Peyer's patch (tissue), 4 donors: ENCODE measurements at regions not wholly inside any gene's neighbourhood (a gene's known extent, or its start where the extent isn't known, plus 50 kb on each side); places are given as distances from the start of the nearest gene placed in this dataset.

Source experiments
- DNase-seq, 3 donors: peaks; one replicate each; pipeline ENCODE4 v3.0.0-alpha.2; 2017 to 2019
- H3K27ac ChIP-seq, 4 donors: fragments of 200-600 bp; sonication (generic); one replicate each; pipeline ENCODE4 v1.5.1; 2016 to 2019
- H3K27me3 ChIP-seq, 2 donors: fragments of 200-600 bp; sonication (generic); one replicate each; pipeline ENCODE4 v1.5.1; 2019
- H3K36me3 ChIP-seq, 3 donors: fragments of 200-600 bp; sonication (generic); one replicate each; pipeline ENCODE4 v1.5.1; 2016 to 2019
- H3K4me1 ChIP-seq, 4 donors: fragments of 200-600 bp; sonication (generic); one replicate each; pipeline ENCODE4 v1.5.1; 2016 to 2019
- H3K4me3 ChIP-seq, 4 donors: fragments of 200-600 bp; sonication (generic); 1 replicate in 3 of 4; 2 replicates in 1 of 4; pipeline ENCODE4 v1.5.1; 2016 to 2019; ENCODE audit warnings: mild to moderate bottlenecking in 1 of 4
- H3K9me3 ChIP-seq, 4 donors: fragments of 200-600 bp; sonication (generic); one replicate each; pipeline ENCODE4 v1.5.1; 2016 to 2019; ENCODE audit warnings: mild to moderate bottlenecking in 1 of 4
- CTCF ChIP-seq, 6 experiments: fragments of 450-650 bp in 4 of 6; fragments of 200-600 bp in 2 of 6; sonication (generic) in 1 of 6; IDR thresholded peaks; one replicate each; pipeline ENCODE4 v1.5.1; 2017 to 2019; ENCODE audit warnings: antibody characterized with exemption in 6 of 6, mild to moderate bottlenecking in 3 of 6, moderate library complexity in 1 of 6
- POLR2A ChIP-seq, 2 donors: fragments of 450-650 bp; IDR thresholded peaks; one replicate each; pipeline ENCODE4 v1.5.1; 2017; ENCODE audit warnings: antibody characterized with exemption in 2 of 2, mild to moderate bottlenecking in 2 of 2, moderate library complexity in 2 of 2

GRCh38 chr9:130755377-130756007 lies 61.9 kb downstream of the EXOSC2 start:
- H3K27ac ChIP-seq, result no peak overlapping the region
- TF ChIP-seq CTCF (IDR thresholded peaks at IDR 0.05) (no peak), POLR2A (IDR thresholded peaks at IDR 0.05) (no peak)
- no peaks in the 10 kb centered on the region for H3K36me3 ChIP-seq
- no peaks in the 10 kb centered on the region for H3K9me3 ChIP-seq
- DNase-seq, result no peak
- no peak overlapping the region for H3K4me3 ChIP-seq
- no peaks in the 10 kb centered on the region for H3K27me3 ChIP-seq
- peaks cover 0 to 7% (median 0%) of the 10 kb centered on the region in 4 donors for H3K4me1 ChIP-seq

GRCh38 chr9:130756037-130756436 lies 62.5 kb downstream of the EXOSC2 start:
- no peaks in the 10 kb centered on the region for H3K36me3 ChIP-seq
- TF ChIP-seq POLR2A (IDR thresholded peaks at IDR 0.05) (no peak), CTCF (IDR thresholded peaks at IDR 0.05) (no peak)
- no peak overlapping the region for H3K27ac ChIP-seq
- no peak overlapping the region for H3K4me3 ChIP-seq
- H3K9me3 ChIP-seq, result no peaks in the 10 kb centered on the region
- no peak for DNase-seq
- peaks cover 0 to 7% (median 0%) of the 10 kb centered on the region in 4 donors for H3K4me1 ChIP-seq
- no peaks in the 10 kb centered on the region for H3K27me3 ChIP-seq

- TF ChIP-seq CTCF (IDR thresholded peaks at IDR 0.05) (no peak), POLR2A (IDR thresholded peaks at IDR 0.05) (no peak)
- Histone ChIP-seq H3K4me1 (peaks cover 0 to 7% (median 0%) of the 10 kb centered on the region in 4 donors), H3K9me3 (no peaks in the 10 kb centered on the region), H3K4me3 (no peak overlapping the region), H3K27me3 (no peaks in the 10 kb centered on the region), H3K27ac (no peak overlapping the region), H3K36me3 (no peaks in the 10 kb centered on the region)
- no peak for DNase-seq
Observed at GRCh38 chr9:130756455-130757152, 63.0 kb downstream of the EXOSC2 start.

GRCh38 chr9:130759738-130760137 lies 66.2 kb downstream of the EXOSC2 start:
- no peak for DNase-seq
- no peak for TF ChIP-seq POLR2A (IDR thresholded peaks at IDR 0.05)
- no peak for TF ChIP-seq CTCF (IDR thresholded peaks at IDR 0.05)
- no peaks in the 10 kb centered on the region for H3K27me3 ChIP-seq
- H3K9me3 ChIP-seq, result no peaks in the 10 kb centered on the region
- H3K27ac ChIP-seq, result no peak overlapping the region
- peaks cover 0 to 7% (median 0%) of the 10 kb centered on the region in 4 donors for H3K4me1 ChIP-seq
- H3K36me3 ChIP-seq, result no peaks in the 10 kb centered on the region
- H3K4me3 ChIP-seq, result no peak overlapping the region

- Histone ChIP-seq H3K27me3 (no peaks in the 10 kb centered on the region), H3K4me3 (no peak overlapping the region), H3K4me1 (peaks cover 3 to 35% (median 5%) of the 10 kb centered on the region in 4 donors), H3K27ac (no peak overlapping the region), H3K9me3 (no peaks in the 10 kb centered on the region), H3K36me3 (no peaks in the 10 kb centered on the region)
- TF ChIP-seq CTCF (IDR thresholded peaks at IDR 0.05) (no peak), POLR2A (IDR thresholded peaks at IDR 0.05) (no peak)
- no peak for DNase-seq
Observed at GRCh38 chr9:130763331-130764171, 70.0 kb downstream of the EXOSC2 start.
